Skeletal muscle tissue (tissue), 3 donors: ENCODE measurements at regions not wholly inside any gene's neighbourhood (a gene's known extent, or its start where the extent isn't known, plus 50 kb on each side); places are given as distances from the start of the nearest gene placed in this dataset.
A peak's percentile ranks its signal among the peaks of the same experiment; 100 is the strongest.

Experiments used
- H3K27ac ChIP-seq: one replicate; pipeline ENCODE4 v1.7.0; 2013; ENCODE audit warnings: mild to moderate bottlenecking, low read depth, low read length, inconsistent platforms
- H3K27me3 ChIP-seq, 3 donors: one replicate each; pipeline ENCODE4 v1.7.0; 2013; ENCODE audit warnings: low read length in 3 of 3; ENCODE audit not compliant: control insufficient read depth in 3 of 3, insufficient read depth in 3 of 3
- H3K36me3 ChIP-seq, 3 donors: one replicate each; pipeline ENCODE4 v1.7.0; 2013; ENCODE audit warnings: low read length in 3 of 3; ENCODE audit not compliant: control insufficient read depth in 3 of 3, insufficient read depth in 3 of 3
- H3K4me1 ChIP-seq, 3 donors: one replicate each; pipeline ENCODE4 v1.7.0; 2013; ENCODE audit warnings: low read length in 3 of 3, mild to moderate bottlenecking in 3 of 3; ENCODE audit not compliant: control insufficient read depth in 3 of 3, insufficient read depth in 3 of 3
- H3K4me3 ChIP-seq, 3 donors: one replicate each; pipeline ENCODE4 v1.7.0; 2013; ENCODE audit warnings: low read length in 3 of 3
- H3K9ac ChIP-seq, 3 donors: one replicate each; pipeline ENCODE4 v1.7.0; 2013; ENCODE audit warnings: low read length in 3 of 3, mild to moderate bottlenecking in 3 of 3, moderate library complexity in 2 of 3, low read depth in 1 of 3
- H3K9me3 ChIP-seq, 3 donors: one replicate each; pipeline ENCODE4 v1.7.0; 2013; ENCODE audit warnings: low read length in 3 of 3; ENCODE audit not compliant: control insufficient read depth in 3 of 3
- donor health status: Osteomylitis.

DNA sequence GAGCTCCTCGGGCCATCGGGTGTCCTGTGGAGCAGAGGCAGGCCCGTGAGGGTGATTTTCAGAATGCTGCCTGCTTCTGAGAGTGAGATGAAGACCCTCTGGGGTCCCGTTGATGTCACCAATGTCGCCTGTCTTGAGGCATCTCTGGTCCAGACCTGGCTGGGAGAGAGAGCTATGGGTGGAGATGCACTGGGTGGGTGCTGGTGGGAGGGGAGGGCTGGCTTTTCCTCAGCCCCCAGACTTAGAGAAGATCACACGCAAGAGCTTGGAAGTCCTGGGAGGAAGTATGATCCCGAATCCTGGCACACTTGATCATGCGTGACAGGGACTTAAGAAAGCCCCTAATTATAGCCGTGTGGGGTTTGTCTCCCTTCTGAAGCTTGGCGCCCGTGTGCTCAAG is 103.2 kb upstream of the CD93 start:
- Histone ChIP-seq H3K9me3 (no peaks in the 10 kb centered on the region), H3K4me1 (peaks cover 4 to 20% (median 13%) of the 10 kb centered on the region in 3 donors), H3K36me3 (no peaks in the 10 kb centered on the region), H3K4me3 (no peak overlapping the region), H3K9ac (no peak overlapping the region), H3K27ac (no peak overlapping the region), H3K27me3 (no peaks in the 10 kb centered on the region)

DNA sequence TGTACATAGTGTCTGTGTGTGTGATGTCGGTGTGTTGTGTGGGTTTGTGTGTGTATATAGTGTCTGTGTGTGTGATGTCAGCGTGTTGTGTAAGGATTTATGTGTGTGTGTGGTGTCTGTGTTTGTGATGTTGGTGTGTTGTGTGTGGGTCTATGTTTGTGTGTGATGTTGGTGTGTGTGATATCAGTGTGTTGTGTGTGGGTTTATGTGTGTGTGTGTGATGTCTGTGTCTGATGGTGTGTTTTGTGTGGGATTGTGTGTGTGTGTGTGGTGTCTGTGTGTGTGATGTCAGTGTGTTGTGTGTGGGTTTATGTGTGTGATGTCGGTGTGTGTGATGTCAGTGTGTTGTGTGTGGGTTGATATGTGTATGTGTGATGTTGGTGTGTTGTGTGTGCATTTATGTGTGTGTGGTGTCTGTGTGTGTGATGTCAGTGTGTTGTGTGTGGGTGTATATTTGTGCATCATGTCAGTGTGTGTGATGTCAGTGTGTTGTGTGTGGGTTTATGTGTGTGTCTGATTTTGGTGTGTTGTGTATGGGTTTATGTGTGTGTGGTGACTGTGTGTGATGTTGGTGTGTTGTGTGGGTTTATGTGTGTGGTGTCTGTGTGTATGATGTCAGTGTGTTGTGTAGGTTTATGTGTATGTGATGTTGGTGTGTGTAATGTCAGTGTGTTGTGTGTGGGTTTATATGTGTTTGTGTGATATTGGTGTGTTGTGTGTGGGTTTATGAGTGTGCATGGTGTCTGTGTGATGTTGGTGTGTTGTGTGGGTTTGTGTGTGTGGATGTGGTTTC is 102.4 kb upstream of the CD93 start:
- Histone ChIP-seq H3K27ac (no peak overlapping the region), H3K36me3 (no peaks in the 10 kb centered on the region), H3K4me3 (peak overlapping the region in 1 of 3 donors; percentile 45), H3K27me3 (no peaks in the 10 kb centered on the region), H3K9ac (peak overlapping the region in 1 of 3 donors; percentile 38), H3K4me1 (peaks cover 4 to 20% (median 13%) of the 10 kb centered on the region in 3 donors), H3K9me3 (no peaks in the 10 kb centered on the region)

DNA sequence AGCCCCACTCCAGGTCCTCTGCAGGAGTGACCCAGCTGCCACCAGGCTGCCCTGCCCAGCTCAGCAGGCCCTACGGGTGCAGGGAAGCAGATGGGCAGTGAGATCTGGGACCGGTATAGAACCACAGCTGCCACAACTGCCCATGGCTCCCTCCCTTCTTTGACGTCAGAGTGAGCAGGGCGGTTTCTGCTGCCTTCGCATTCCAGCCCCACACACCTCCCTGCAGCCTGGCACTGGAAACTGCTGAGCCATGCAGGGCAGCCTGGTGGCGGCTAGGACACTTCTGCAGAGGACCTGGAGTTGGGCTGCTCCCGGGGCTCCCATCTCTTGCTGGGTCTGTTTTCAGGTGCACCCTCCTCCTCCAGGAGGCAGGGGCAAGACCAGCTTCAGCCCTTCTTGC is 101.6 kb upstream of the CD93 start:
- H3K4me3 ChIP-seq, result peak overlapping the region in 2 of 3 donors; percentile 45 to 49

DNA sequence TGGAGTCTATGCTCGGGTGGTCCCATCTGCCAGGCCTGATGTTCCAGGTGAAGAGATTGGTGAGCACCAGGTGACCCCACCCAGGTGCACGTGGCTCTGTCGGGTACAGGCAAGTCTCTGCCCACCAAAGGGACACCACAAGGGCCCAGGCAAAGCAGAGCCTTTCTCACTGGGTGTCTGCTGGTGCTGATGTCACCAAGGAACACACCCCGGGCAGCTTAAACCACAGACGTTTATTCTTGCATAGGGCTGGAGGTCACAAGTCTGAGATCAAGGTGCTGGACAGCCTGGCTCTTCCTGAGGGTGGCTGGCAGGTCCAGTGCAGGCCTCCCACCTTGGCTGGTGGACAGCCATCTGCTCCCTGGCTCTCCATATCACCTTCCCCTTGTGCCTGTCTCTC is 100.7 kb upstream of the CD93 start:
- Histone ChIP-seq H3K9ac (no peak overlapping the region), H3K4me3 (no peak overlapping the region), H3K4me1 (peaks cover 4 to 20% (median 13%) of the 10 kb centered on the region in 3 donors), H3K27ac (no peak overlapping the region), H3K36me3 (no peaks in the 10 kb centered on the region), H3K27me3 (no peaks in the 10 kb centered on the region), H3K9me3 (no peaks in the 10 kb centered on the region)

More for the DNA sequence above, 101.6 kb upstream of the CD93 start:
- Histone ChIP-seq H3K36me3 (no peaks in the 10 kb centered on the region), H3K27me3 (no peaks in the 10 kb centered on the region), H3K27ac (no peak overlapping the region), H3K4me1 (peaks cover 4 to 20% (median 13%) of the 10 kb centered on the region in 3 donors), H3K9ac (peak overlapping the region in 2 of 3 donors; percentile 38 to 45), H3K9me3 (no peaks in the 10 kb centered on the region)

DNA sequence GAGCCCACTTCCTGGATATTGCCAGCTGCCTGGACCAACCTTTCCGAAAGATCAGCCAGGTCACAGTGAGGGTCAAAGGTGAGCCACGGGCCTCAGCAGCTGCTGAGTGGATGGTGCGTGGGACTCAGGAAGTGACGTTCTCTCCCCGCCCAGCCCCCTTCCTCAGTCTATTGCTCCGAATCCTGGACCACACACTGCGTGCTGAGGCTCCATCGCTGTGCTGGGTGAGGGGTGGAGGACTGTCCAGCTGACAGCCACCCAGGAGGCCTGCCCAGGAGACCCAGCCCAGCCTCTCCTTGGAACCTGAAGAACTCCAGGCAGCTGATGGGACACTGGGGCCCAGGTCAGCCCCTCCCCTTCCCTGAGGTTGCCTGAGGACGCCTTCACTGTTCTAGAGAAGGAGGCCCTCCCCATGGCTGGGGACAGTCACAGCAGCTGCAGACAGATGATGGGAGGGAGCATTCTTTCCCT is 94.4 kb upstream of the CD93 start:
- peak overlapping the region; percentile 51 for H3K27ac ChIP-seq
- H3K9ac ChIP-seq, result peak overlapping the region in 1 of 3 donors; percentile 40
- H3K4me1 ChIP-seq, result peaks cover 11 to 24% (median 17%) of the 10 kb centered on the region in 3 donors
- H3K36me3 ChIP-seq, result no peaks in the 10 kb centered on the region
- no peaks in the 10 kb centered on the region for H3K9me3 ChIP-seq
- no peak overlapping the region for H3K4me3 ChIP-seq
- H3K27me3 ChIP-seq, result no peaks in the 10 kb centered on the region

DNA sequence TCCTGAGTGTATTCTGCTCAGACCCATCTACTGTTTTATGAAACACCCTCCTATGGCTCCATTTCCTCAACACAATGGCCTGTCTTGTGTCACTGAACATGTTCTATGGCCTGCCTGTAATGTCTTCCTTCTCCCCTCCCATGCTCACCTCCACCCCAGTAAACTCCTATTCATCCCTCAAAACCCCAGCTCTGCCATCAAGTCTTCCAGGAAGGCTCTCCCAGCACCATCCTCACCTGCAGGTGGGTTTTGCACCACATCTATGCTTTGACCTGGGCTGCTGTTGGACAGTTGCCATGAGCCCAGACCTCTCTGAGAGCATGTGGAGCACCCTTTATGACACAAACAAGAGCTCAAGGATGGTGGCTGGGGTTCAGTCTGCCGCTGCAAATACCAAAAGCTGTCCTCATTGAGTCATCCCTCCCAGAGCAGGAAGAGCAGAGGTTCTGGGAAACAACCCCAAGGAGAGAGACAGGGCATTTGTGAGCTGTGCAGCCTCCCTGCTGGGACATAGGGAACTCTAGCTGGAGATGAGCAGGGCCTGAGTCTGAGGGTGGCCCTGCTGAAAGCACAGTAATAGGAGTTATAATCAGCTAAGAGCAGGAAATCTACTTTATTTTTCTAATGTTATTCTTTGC is 93.8 kb upstream of the CD93 start:
- no peaks in the 10 kb centered on the region for H3K36me3 ChIP-seq
- no peak overlapping the region for H3K4me3 ChIP-seq
- H3K9me3 ChIP-seq, result no peaks in the 10 kb centered on the region
- peaks cover 11 to 24% (median 17%) of the 10 kb centered on the region in 3 donors for H3K4me1 ChIP-seq
- H3K27ac ChIP-seq, result peak overlapping the region; percentile 51
- H3K27me3 ChIP-seq, result no peaks in the 10 kb centered on the region
- no peak overlapping the region for H3K9ac ChIP-seq

DNA sequence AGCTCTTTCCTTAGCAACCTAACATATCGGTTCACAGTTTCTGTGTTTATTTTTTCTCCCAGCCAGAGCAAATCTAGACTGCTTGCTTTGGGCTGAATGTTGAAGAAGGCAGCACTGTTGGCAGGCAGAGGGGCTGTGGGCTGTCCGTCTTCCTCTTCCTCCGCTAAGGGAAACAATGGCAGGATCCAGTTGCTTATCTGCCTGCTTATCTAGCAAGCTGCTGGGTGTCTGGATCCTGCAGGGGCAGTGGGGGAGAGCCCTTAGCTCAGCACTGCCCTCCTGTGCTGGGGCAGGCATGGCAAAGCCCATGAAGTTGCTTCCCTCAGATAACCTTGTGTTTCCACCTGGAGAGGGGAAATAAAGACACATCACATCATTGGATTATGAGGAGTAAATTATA is 92.7 kb upstream of the CD93 start:
- Histone ChIP-seq H3K4me1 (peaks cover 11 to 24% (median 17%) of the 10 kb centered on the region in 3 donors), H3K4me3 (no peak overlapping the region), H3K9me3 (no peaks in the 10 kb centered on the region), H3K27me3 (no peaks in the 10 kb centered on the region), H3K27ac (no peak overlapping the region), H3K36me3 (no peaks in the 10 kb centered on the region), H3K9ac (peak overlapping the region in 1 of 3 donors; percentile 46)

DNA sequence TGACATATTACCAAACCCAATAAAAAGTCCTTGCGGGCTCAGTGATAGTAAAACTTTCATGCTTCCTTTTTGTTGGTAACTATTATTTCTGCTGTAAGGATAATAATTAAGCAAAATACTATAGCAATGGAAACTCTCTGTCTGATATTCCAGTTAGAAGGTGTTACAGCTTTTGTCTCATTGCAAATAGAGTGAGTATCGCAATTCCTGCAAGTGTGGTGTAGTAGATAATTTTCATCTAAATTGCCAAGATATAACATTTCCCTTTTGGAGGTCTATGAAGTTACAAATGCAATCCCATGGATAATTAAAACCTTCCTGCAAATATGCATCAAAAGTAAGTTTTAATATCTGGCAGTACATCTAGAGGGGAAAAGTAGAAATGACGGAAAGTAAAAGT is 88.7 kb upstream of the CD93 start:
- Histone ChIP-seq H3K4me1 (peaks cover 4 to 13% (median 10%) of the 10 kb centered on the region in 3 donors), H3K36me3 (no peaks in the 10 kb centered on the region), H3K9me3 (no peaks in the 10 kb centered on the region), H3K9ac (no peak overlapping the region), H3K27ac (no peak overlapping the region), H3K27me3 (no peaks in the 10 kb centered on the region), H3K4me3 (no peak overlapping the region)

DNA sequence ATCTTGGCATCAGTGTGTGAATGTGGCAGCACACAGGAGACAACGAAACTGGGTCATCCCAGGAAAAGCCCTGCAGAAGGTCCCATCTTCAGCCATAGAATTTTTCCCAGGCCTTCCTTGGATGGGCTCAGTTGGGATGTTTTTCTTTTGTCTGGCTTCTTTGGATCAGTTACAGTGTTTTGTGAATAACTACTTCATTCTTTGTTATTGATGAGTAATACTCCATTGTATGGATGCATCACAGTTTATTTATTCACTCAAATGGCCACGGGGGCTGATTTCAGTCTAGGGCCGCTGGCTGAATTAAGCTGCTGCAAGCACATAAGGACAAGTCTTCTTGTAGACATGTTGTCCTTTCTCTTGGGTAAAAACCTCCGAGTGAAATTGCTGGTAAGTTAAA is 81.3 kb upstream of the CD93 start:
- Histone ChIP-seq H3K4me1 (peaks cover 13 to 24% (median 14%) of the 10 kb centered on the region in 3 donors), H3K27ac (no peak overlapping the region), H3K4me3 (no peak overlapping the region), H3K27me3 (no peaks in the 10 kb centered on the region), H3K36me3 (no peaks in the 10 kb centered on the region), H3K9ac (no peak overlapping the region), H3K9me3 (no peaks in the 10 kb centered on the region)

DNA sequence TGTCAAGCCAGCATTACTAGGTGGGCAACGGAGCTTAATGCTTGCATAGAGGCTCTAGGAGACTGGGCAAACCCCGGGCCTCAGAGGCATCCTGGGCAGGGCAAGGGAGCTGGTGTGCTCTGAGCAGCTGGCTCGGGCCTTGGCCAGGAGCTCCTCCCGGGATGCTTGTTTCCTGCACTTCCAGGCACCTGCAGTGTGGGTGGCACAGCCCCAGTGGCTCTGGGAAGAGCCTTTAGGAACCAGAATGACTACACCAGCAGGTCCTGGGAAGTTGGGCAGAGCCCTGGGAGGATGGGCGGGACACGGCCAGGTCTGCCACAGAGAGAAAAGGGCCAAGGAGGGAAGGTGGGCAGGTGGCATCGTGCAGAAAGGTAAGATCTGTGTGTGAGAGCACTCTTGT is 80.4 kb upstream of the CD93 start:
- Histone ChIP-seq H3K9ac (no peak overlapping the region), H3K27me3 (no peaks in the 10 kb centered on the region), H3K27ac (no peak overlapping the region), H3K36me3 (no peaks in the 10 kb centered on the region), H3K4me1 (peaks cover 21 to 33% (median 22%) of the 10 kb centered on the region in 3 donors), H3K4me3 (no peak overlapping the region), H3K9me3 (no peaks in the 10 kb centered on the region)
